WTC11 (cell line): ENCODE measurements at regions not wholly inside any gene's neighbourhood (a gene's known extent, or its start where the extent isn't known, plus 50 kb on each side); places are given as distances from the start of the nearest gene placed in this dataset.

Experiments
- ATAC-seq: fragments of 200-7000 bp; cut with Tn5 transposase; 2 replicates; pipeline ENCODE4 v1.10.0; 2021; ENCODE audit warnings: mild to moderate bottlenecking, moderate library complexity
- CTCF ChIA-PET: fragments of 300-600 bp; sonication (Branson Sonifier 250); formaldehyde crosslinking; loops from one replicate; lab custom pipeline; 2021; ENCODE audit warnings: antibody characterized with exemption; lab: Charles Lee
- POLR2A ChIA-PET: fragments of 350-600 bp; sonication (Branson Sonifier 250); formaldehyde crosslinking; loops from one replicate; lab custom pipeline; 2021; ENCODE audit warnings: antibody characterized with exemption; lab: Charles Lee
- DNase-seq: peaks from one replicate; pipeline ENCODE4 v3.0.0; 2021; ENCODE audit warnings: low spot score
- H3K27ac Mint-ChIP-seq: 2 replicates; pipeline ENCODE4 v1.8.0; 2021; ENCODE audit warnings: mixed read lengths
- H3K27me3 Mint-ChIP-seq: 2 replicates; pipeline ENCODE4 v1.8.0; 2021; ENCODE audit warnings: low read depth, mild to moderate bottlenecking, moderate library complexity, mixed read lengths
- H3K36me3 Mint-ChIP-seq: 2 replicates; pipeline ENCODE4 v1.8.0; 2021; ENCODE audit warnings: mixed read lengths
- H3K4me1 Mint-ChIP-seq: 2 replicates; pipeline ENCODE4 v1.8.0; 2022; ENCODE audit warnings: mixed read lengths
- H3K4me3 Mint-ChIP-seq: 2 replicates; pipeline ENCODE4 v1.8.0; 2021; ENCODE audit warnings: mild to moderate bottlenecking, moderate library complexity, mixed read lengths
- H3K9me3 Mint-ChIP-seq: 2 replicates; pipeline ENCODE4 v1.8.0; 2021; ENCODE audit warnings: mixed read lengths
- CREB1 ChIP-seq: sonication (generic); formaldehyde crosslinking; IDR thresholded peaks from 2 replicates; pipeline ENCODE4 v1.8.0; 2023; ENCODE audit warnings: mild to moderate bottlenecking, missing genetic modification reagents
- ELF4 ChIP-seq: sonication (generic); formaldehyde crosslinking; IDR thresholded peaks from 2 replicates; pipeline ENCODE4 v1.8.1; 2022; ENCODE audit warnings: low read depth, mild to moderate bottlenecking, moderate library complexity, missing genetic modification reagents
- EMX1 ChIP-seq: fragments of 250-450 bp; sonication (Bioruptor Pico); IDR thresholded peaks from 2 replicates; pipeline ENCODE4 v1.8.0; 2021; ENCODE audit warnings: mild to moderate bottlenecking
- JAZF1 ChIP-seq: fragments of 250-450 bp; sonication (Bioruptor Pico); IDR thresholded peaks from 2 replicates; pipeline ENCODE4 v1.9.0; 2021; ENCODE audit warnings: moderate library complexity, mild to moderate bottlenecking, inconsistent platforms
- MXD4 ChIP-seq: fragments of 250-450 bp; sonication (Bioruptor Pico); IDR thresholded peaks from 2 replicates; pipeline ENCODE4 v1.8.0; 2021; ENCODE audit warnings: mild to moderate bottlenecking, moderate library complexity, borderline replicate concordance
- NFATC4 ChIP-seq: fragments of 250-450 bp; sonication (Bioruptor Pico); IDR thresholded peaks from 2 replicates; pipeline ENCODE4 v1.9.0; 2021; ENCODE audit warnings: mild to moderate bottlenecking
- NR3C1 ChIP-seq: sonication (generic); formaldehyde crosslinking; conservative IDR thresholded peaks from 2 replicates; pipeline ENCODE4 v1.8.1; 2023; ENCODE audit warnings: low read depth, mild to moderate bottlenecking, missing genetic modification reagents
- SMAD3 ChIP-seq: sonication (generic); formaldehyde crosslinking; IDR thresholded peaks from 2 replicates; pipeline ENCODE4 v1.8.0; 2022; ENCODE audit warnings: missing genetic modification reagents, mild to moderate bottlenecking, borderline replicate concordance
- TEAD1 ChIP-seq: sonication (generic); formaldehyde crosslinking; IDR thresholded peaks from 2 replicates; pipeline ENCODE4 v1.8.0; 2022; ENCODE audit warnings: mild to moderate bottlenecking, missing genetic modification reagents
- TEAD4 ChIP-seq: sonication (generic); formaldehyde crosslinking; IDR thresholded peaks from 2 replicates; pipeline ENCODE4 v1.8.0; 2022; ENCODE audit warnings: mild to moderate bottlenecking, missing genetic modification reagents
- ZNF263 ChIP-seq: sonication (generic); formaldehyde crosslinking; IDR thresholded peaks from 2 replicates; pipeline ENCODE4 v1.8.1; 2022; ENCODE audit warnings: low read depth, mild to moderate bottlenecking, moderate library complexity, missing genetic modification reagents
- TF ChIP-seq, protein P1 (sequence below): sonication (generic); formaldehyde crosslinking; IDR thresholded peaks from 2 replicates; pipeline ENCODE4 v1.8.1; 2022; ENCODE audit warnings: mild to moderate bottlenecking, moderate library complexity, missing genetic modification reagents
- TF ChIP-seq, protein P2 (sequence below): sonication (generic); formaldehyde crosslinking; IDR thresholded peaks from 2 replicates; pipeline ENCODE4 v1.8.0; 2023; ENCODE audit warnings: missing genetic modification reagents
- TF ChIP-seq, protein P3 (sequence below): fragments of 250-450 bp; sonication (Bioruptor Pico); IDR thresholded peaks from 2 replicates; pipeline ENCODE4 v1.9.0; 2021; ENCODE audit warnings: mild to moderate bottlenecking
- TF ChIP-seq, protein P4 (sequence below): sonication (generic); formaldehyde crosslinking; IDR thresholded peaks from 2 replicates; pipeline ENCODE4 v1.8.1; 2023; ENCODE audit warnings: mild to moderate bottlenecking, missing genetic modification reagents, borderline replicate concordance
- TF ChIP-seq, protein P5 (sequence below): fragments of 200-600 bp; IDR thresholded peaks from 2 replicates; pipeline ENCODE4 v1.8.0; 2022; ENCODE audit warnings: antibody characterized with exemption
- TF ChIP-seq, protein P6 (sequence below): fragments of 250-450 bp; sonication (Bioruptor Pico); IDR thresholded peaks from 2 replicates; pipeline ENCODE4 v1.9.0; 2021; ENCODE audit warnings: moderate library complexity, mild to moderate bottlenecking, inconsistent platforms, borderline replicate concordance
- TF ChIP-seq, protein P7 (sequence below): sonication (generic); formaldehyde crosslinking; IDR thresholded peaks from 2 replicates; pipeline ENCODE4 v1.8.1; 2022; ENCODE audit warnings: mild to moderate bottlenecking, missing genetic modification reagents, moderate library complexity, borderline replicate concordance

DNA sequence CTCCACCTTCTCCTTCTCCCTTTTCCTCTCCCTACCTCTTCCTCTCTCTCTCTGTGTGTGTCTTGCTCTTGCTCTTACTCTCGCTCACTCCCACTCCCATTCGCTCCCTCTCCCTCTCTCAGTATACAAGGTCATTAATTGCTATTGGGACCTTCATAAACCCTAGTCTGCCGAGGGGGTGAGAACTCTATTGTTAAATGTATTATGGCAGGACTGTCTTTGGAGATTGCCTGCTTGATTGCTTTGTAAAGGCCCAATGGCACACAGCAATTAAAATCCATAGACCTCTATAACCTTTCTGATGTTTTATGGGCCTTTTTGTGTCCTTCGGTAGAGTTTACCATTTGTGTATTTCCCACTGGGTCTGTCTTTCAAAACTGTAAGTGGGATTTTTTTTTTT, 465.9 kb downstream of the ANXA1 start (continued):
- TF ChIP-seq SMAD3 (CRISPR knock-in tag) = no peak

DNA sequence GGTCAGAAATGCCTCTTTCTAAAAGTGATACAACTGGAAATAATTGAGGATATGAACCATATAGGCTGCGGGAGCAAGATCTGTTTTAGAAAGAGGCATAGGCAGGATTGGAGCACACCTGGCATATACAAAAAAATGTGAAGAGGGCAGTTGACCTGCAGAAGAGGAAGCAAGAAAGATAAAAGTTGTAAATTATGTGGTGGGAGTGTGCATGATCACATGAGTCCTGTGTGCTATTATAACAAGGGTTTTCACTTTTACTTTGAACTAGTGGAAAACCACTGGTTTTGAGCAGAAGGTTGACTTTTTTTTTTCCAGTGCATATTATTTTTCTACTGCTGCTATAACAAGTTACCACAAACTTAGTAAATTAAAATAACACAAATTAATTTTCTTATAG, 489.3 kb downstream of the ANXA1 start:
- Mint-ChIP-seq H3K4me1 (0 out of 2 replicates have a peak, but pooled peaks cover 2% of the 10 kb centered on the region), H3K9me3 (peaks cover 9% of the 10 kb centered on the region), H3K27ac (no peak overlapping the region), H3K4me3 (no peak overlapping the region), H3K36me3 (peaks cover 2% of the 10 kb centered on the region; the same call in 1 of the 2 replicates), H3K27me3 (no peaks in the 10 kb centered on the region)
- ATAC-seq (no peak), DNase-seq (no peak)
- ChIA-PET CTCF (no interaction called here), POLR2A (no interaction called here)
- TF ChIP-seq CREB1 (CRISPR knock-in tag) = no peak
- no peak for TF ChIP-seq NFATC4
- TF ChIP-seq, protein P1, sequence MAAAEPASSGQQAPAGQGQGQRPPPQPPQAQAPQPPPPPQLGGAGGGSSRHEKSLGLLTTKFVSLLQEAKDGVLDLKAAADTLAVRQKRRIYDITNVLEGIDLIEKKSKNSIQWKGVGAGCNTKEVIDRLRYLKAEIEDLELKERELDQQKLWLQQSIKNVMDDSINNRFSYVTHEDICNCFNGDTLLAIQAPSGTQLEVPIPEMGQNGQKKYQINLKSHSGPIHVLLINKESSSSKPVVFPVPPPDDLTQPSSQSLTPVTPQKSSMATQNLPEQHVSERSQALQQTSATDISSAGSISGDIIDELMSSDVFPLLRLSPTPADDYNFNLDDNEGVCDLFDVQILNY (CRISPR knock-in tag) = no peak
- TF ChIP-seq TEAD1 = no peak
- TF ChIP-seq EMX1 (CRISPR knock-in tag) = no peak
- TF ChIP-seq, protein P2, sequence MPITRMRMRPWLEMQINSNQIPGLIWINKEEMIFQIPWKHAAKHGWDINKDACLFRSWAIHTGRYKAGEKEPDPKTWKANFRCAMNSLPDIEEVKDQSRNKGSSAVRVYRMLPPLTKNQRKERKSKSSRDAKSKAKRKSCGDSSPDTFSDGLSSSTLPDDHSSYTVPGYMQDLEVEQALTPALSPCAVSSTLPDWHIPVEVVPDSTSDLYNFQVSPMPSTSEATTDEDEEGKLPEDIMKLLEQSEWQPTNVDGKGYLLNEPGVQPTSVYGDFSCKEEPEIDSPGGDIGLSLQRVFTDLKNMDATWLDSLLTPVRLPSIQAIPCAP (CRISPR knock-in tag) = no peak
- TF ChIP-seq, protein P3, sequence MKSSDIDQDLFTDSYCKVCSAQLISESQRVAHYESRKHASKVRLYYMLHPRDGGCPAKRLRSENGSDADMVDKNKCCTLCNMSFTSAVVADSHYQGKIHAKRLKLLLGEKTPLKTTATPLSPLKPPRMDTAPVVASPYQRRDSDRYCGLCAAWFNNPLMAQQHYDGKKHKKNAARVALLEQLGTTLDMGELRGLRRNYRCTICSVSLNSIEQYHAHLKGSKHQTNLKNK (CRISPR knock-in tag) = no peak
- no peak for TF ChIP-seq ELF4
- no peak for TF ChIP-seq TEAD4 (CRISPR knock-in tag)
- no peak for TF ChIP-seq JAZF1 (CRISPR knock-in tag)
- TF ChIP-seq, protein P4, sequence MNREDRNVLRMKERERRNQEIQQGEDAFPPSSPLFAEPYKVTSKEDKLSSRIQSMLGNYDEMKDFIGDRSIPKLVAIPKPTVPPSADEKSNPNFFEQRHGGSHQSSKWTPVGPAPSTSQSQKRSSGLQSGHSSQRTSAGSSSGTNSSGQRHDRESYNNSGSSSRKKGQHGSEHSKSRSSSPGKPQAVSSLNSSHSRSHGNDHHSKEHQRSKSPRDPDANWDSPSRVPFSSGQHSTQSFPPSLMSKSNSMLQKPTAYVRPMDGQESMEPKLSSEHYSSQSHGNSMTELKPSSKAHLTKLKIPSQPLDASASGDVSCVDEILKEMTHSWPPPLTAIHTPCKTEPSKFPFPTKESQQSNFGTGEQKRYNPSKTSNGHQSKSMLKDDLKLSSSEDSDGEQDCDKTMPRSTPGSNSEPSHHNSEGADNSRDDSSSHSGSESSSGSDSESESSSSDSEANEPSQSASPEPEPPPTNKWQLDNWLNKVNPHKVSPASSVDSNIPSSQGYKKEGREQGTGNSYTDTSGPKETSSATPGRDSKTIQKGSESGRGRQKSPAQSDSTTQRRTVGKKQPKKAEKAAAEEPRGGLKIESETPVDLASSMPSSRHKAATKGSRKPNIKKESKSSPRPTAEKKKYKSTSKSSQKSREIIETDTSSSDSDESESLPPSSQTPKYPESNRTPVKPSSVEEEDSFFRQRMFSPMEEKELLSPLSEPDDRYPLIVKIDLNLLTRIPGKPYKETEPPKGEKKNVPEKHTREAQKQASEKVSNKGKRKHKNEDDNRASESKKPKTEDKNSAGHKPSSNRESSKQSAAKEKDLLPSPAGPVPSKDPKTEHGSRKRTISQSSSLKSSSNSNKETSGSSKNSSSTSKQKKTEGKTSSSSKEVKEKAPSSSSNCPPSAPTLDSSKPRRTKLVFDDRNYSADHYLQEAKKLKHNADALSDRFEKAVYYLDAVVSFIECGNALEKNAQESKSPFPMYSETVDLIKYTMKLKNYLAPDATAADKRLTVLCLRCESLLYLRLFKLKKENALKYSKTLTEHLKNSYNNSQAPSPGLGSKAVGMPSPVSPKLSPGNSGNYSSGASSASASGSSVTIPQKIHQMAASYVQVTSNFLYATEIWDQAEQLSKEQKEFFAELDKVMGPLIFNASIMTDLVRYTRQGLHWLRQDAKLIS (CRISPR knock-in tag) = no peak
- TF ChIP-seq, protein P5, sequence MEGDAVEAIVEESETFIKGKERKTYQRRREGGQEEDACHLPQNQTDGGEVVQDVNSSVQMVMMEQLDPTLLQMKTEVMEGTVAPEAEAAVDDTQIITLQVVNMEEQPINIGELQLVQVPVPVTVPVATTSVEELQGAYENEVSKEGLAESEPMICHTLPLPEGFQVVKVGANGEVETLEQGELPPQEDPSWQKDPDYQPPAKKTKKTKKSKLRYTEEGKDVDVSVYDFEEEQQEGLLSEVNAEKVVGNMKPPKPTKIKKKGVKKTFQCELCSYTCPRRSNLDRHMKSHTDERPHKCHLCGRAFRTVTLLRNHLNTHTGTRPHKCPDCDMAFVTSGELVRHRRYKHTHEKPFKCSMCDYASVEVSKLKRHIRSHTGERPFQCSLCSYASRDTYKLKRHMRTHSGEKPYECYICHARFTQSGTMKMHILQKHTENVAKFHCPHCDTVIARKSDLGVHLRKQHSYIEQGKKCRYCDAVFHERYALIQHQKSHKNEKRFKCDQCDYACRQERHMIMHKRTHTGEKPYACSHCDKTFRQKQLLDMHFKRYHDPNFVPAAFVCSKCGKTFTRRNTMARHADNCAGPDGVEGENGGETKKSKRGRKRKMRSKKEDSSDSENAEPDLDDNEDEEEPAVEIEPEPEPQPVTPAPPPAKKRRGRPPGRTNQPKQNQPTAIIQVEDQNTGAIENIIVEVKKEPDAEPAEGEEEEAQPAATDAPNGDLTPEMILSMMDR = no peak
- no peak for TF ChIP-seq ZNF263 (CRISPR knock-in tag)
- TF ChIP-seq MXD4 = no peak
- TF ChIP-seq, protein P6, sequence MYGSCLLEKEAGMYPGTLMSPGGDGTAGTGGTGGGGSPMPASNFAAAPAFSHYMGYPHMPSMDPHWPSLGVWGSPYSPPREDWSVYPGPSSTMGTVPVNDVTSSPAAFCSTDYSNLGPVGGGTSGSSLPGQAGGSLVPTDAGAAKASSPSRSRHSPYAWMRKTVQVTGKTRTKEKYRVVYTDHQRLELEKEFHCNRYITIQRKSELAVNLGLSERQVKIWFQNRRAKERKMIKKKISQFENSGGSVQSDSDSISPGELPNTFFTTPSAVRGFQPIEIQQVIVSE (CRISPR knock-in tag) = no peak
- TF ChIP-seq NR3C1 (CRISPR knock-in tag) = no peak
- TF ChIP-seq, protein P7, sequence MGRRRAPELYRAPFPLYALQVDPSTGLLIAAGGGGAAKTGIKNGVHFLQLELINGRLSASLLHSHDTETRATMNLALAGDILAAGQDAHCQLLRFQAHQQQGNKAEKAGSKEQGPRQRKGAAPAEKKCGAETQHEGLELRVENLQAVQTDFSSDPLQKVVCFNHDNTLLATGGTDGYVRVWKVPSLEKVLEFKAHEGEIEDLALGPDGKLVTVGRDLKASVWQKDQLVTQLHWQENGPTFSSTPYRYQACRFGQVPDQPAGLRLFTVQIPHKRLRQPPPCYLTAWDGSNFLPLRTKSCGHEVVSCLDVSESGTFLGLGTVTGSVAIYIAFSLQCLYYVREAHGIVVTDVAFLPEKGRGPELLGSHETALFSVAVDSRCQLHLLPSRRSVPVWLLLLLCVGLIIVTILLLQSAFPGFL (CRISPR knock-in tag) = no peak
